Epithelial cell of esophagus (primary cell): ENCODE measurements at regions not wholly inside any gene's neighbourhood (a gene's known extent, or its start where the extent isn't known, plus 50 kb on each side); places are given as distances from the start of the nearest gene placed in this dataset.
"Not testable (repeated sequence)": the region's sequence is repeated elsewhere in the genome, so short reads cannot be mapped to it uniquely, and the experiment has no call there.

Source experiments
- DNase-seq: peaks from one replicate; pipeline ENCODE4 v3.0.0; 2010; ENCODE audit warnings: low read depth
- H3K4me3 ChIP-seq: 2 replicates; pipeline ENCODE4 v1.5.1; 2011; ENCODE audit warnings: mild to moderate bottlenecking, low read length, control low read depth
- TF ChIP-seq, protein P1 (sequence below): IDR thresholded peaks from 2 replicates; pipeline ENCODE4 v1.5.1; 2011; ENCODE audit warnings: low read depth, mild to moderate bottlenecking, low read length, control low read depth, inconsistent platforms; ENCODE audit not compliant: insufficient read depth; ENCODE audit errors: missing control alignments

DNA sequence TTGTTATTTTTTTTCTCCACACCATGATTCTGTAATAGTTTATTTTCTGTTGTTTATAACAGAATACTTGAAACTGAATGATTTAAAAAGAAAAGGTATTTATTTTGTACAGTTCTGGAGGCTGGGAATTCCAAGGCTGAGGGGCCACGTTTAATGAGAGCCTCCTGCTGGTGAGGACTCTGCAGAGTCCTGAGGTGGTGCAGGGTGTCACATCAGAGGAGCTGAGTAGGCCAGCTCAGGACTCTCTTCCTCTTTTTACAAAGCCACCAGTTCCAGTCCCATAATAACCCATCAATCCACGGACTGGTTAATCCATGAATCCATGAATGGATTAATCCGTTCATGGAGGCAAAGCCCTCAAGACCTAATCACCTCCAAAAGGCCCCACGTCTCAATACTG lies 71.6 kb downstream of the TFAP2A start:
- DNase-seq = no peak
- TF ChIP-seq, protein P1, sequence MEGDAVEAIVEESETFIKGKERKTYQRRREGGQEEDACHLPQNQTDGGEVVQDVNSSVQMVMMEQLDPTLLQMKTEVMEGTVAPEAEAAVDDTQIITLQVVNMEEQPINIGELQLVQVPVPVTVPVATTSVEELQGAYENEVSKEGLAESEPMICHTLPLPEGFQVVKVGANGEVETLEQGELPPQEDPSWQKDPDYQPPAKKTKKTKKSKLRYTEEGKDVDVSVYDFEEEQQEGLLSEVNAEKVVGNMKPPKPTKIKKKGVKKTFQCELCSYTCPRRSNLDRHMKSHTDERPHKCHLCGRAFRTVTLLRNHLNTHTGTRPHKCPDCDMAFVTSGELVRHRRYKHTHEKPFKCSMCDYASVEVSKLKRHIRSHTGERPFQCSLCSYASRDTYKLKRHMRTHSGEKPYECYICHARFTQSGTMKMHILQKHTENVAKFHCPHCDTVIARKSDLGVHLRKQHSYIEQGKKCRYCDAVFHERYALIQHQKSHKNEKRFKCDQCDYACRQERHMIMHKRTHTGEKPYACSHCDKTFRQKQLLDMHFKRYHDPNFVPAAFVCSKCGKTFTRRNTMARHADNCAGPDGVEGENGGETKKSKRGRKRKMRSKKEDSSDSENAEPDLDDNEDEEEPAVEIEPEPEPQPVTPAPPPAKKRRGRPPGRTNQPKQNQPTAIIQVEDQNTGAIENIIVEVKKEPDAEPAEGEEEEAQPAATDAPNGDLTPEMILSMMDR = no peak
- H3K4me3 ChIP-seq = no peak overlapping the region

DNA sequence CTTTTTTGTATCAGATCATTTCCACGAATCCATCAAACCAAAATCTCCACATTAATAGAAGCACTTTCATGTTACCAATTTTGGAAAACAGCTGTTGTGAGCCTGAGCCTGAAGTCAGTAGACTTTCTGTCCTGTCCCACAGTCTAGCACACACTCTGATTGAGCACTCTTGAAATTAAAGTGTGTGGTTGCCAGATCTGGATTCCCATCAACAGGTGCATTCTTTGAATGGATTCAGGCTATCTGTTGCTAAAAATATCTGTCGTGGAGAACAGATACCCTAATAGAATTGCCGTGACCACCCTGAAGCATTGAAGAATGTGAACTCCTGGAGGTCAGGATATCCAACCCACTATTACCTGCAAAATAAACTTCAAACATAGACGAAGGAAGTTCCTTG lies 73.3 kb downstream of the TFAP2A start:
- DNase-seq = no peak
- H3K4me3 ChIP-seq = no peak overlapping the region
- TF ChIP-seq, protein P1 = no peak

DNA sequence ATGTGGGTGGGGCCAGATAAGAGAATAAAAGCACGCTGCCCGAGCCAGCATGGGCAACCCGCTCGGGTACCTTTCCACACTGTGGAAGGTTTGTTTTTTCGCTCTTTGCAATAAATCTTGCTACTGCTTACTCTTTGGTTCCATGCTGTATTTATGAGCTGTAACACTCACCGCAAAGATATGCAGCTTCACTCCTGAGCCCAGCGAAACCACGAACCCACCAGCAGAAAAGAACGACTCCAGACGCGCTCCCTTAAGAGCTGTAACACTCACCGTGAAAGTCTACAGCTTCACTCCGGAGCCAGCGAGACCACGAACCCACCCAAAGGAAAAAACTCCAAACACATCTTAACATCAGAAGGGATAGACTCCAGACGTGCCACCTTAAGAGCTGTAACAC lies 76.7 kb downstream of the TFAP2A start:
- no peak overlapping the region for H3K4me3 ChIP-seq
- TF ChIP-seq, protein P1 = no peak
- DNase-seq = no peak

DNA sequence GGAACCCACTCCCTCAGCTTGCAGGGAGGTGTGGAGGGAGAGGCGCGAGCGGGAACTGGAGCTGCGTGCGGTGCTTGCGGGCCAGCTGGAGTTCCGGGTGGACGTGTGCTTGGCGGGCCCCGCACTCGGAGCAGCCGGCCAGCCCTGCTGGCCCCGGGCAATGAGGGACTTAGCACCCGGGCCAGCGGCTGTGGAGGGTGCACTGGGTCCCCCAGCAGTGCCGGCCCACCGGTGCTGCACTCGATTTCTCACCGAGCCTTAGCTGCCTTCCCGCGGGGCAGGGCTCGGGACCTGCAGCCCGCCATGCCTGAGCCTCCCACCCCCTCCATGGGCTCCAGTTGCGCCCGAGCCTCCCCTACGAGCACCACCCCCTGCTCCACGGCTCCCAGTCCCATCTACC lies 77.5 kb downstream of the TFAP2A start:
- not testable (repeated sequence) for DNase-seq, H3K4me3 ChIP-seq

DNA sequence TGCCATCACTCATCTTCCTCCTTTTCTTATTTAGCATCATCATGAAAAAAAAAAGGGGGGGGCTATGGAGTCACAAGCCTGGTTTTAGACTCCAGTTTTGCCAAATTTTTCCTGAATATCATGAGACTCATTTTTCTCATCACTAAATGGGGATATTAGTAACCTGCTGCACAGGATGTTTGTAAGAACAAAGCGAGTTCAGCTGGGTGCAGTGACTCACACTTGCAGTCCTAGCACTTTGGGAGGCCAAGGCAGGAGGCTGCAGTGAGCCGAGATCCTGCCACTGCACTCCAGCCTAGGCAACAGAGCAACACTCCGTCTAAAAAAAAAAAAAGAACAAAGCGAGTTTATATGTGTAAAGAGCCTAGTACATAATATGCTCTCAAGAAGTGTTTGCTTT lies 82.8 kb downstream of the TFAP2A start:
- H3K4me3 ChIP-seq = no peak overlapping the region
- TF ChIP-seq, protein P1 = no peak
- peak; percentile 42 for DNase-seq

DNA sequence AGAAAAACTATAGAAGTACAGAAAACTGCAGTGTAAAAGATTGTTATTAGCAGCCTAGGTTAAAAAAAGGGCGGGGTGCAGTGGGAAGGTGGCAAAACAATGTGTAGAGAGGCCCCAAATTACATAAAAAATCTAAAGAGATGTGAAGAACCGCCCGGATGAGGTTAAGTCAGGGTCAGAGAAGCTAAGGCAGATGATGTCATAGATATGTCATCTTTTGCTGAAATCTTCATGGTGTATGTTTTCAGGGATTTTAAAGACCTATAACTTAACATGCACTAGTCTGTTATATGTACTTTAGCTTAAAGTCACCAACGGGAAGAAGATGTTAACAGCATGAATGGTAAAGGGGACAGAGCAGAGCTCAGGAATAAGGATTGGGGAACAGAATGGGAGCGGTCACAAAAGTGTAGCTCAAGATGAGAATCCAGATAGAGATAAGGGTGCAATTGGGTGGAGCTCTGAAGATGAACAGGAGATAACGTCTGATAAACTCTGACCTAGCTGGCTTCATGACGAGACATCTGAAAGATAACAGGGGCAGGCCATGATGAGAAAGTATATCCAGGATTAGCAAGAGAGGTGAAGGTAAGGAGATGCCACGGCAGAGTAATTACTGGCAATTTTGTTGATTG lies 83.4 kb downstream of the TFAP2A start:
- DNase-seq = no peak
- TF ChIP-seq, protein P1 = no peak
- no peak overlapping the region for H3K4me3 ChIP-seq

DNA sequence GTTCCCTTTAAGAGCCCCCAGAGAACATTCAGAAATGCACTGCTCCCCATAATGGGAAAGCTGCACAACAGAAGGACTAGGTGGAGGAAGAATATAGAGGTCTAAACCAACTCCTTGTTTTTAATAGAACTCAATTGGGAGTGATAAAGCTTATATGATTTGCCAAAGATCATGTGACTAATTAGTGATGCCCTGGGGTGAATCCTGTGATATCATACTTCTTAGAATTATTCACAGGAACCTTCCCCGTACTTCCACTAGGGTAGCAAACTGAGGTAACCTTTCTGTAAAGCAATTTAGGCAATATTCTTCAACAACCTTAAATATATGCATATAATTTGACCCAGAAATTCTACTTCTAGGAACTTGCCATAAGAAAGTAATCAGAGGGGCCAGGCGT lies 84.4 kb downstream of the TFAP2A start:
- TF ChIP-seq, protein P1 = no peak
- peak; percentile 31 for DNase-seq
- H3K4me3 ChIP-seq = no peak overlapping the region
